PFSK-1 (cell line): ENCODE measurements at regions not wholly inside any gene's neighbourhood (a gene's known extent, or its start where the extent isn't known, plus 50 kb on each side); places are given as distances from the start of the nearest gene placed in this dataset.

ENCODE experiments used
- FOXP2 ChIP-seq: optimal IDR thresholded peaks from 2 replicates; pipeline ENCODE3; 2011; ENCODE audit warnings: borderline replicate concordance, control low read depth, inconsistent platforms; ENCODE audit not compliant: insufficient read depth; ENCODE audit errors: extremely low read length, extremely low read depth
- TAF1 ChIP-seq: IDR thresholded peaks from 2 replicates; pipeline ENCODE4 v1.6.1; 2012; ENCODE audit warnings: low read length, control low read depth, borderline replicate concordance; ENCODE audit not compliant: insufficient read depth

- TF ChIP-seq TAF1 (no peak), FOXP2 (no peak)
Observed at GRCh38 chr20:41872930-41873329, 254.8 kb upstream of the CHD6 start.
